ENCODE measurements at regions not wholly inside any gene's neighbourhood (a gene's known extent, or its start where the extent isn't known, plus 50 kb on each side); places are given as distances from the start of the nearest gene placed in this dataset.

- TF ChIP-seq POLR2A (IDR thresholded peaks at IDR 0.05; ENCODE audit: low read depth, low read length): no peak
- no peak for TF ChIP-seq CTCF (conservative IDR thresholded peaks at IDR 0.05; ENCODE audit: low read depth, low read length)
- TF ChIP-seq RAD21 (IDR thresholded peaks at IDR 0.05; ENCODE audit: low read length): no peak
- TF ChIP-seq MAZ (IDR thresholded peaks at IDR 0.05; ENCODE audit: borderline replicate concordance, low read depth, low read length): no peak
- no peak for TF ChIP-seq FOS (IDR thresholded peaks at IDR 0.05; ENCODE audit: low read depth, low read length)
- TF ChIP-seq MXI1 (IDR thresholded peaks at IDR 0.05; ENCODE audit: borderline replicate concordance, low read depth, low read length): no peak
- TF ChIP-seq RFX5 (IDR thresholded peaks at IDR 0.05; ENCODE audit: low read depth, low read length): no peak
- TF ChIP-seq CEBPB (IDR thresholded peaks at IDR 0.05; ENCODE audit: low read depth, low read length): no peak
- no peak for TF ChIP-seq BHLHE40 (IDR thresholded peaks at IDR 0.05; ENCODE audit: low read depth, low read length)
- no peak for TF ChIP-seq NFE2L2 (IDR thresholded peaks at IDR 0.05; ENCODE audit: low read depth, low read length)
- no peak for TF ChIP-seq SMC3 (IDR thresholded peaks at IDR 0.05; ENCODE audit: low read depth, low read length)
- no peak for TF ChIP-seq CHD1 (IDR thresholded peaks at IDR 0.05; ENCODE audit: low read depth, low read length)
- TF ChIP-seq USF2 (IDR thresholded peaks at IDR 0.05; ENCODE audit: low read depth, low read length): no peak
These were observed 52.4 kb upstream of the PRDM8 start for GRCh38 chr4:80144676-80145470.

Measured in IMR-90 (cell line).